GM21360 (cell line): ENCODE measurements at regions not wholly inside any gene's neighbourhood (a gene's known extent, or its start where the extent isn't known, plus 50 kb on each side); places are given as distances from the start of the nearest gene placed in this dataset.
"Not testable (repeated sequence)": the region's sequence is repeated elsewhere in the genome, so short reads cannot be mapped to it uniquely, and the experiment has no call there.

Experiments used
- ATAC-seq: cut with Tn5 transposase; IDR thresholded peaks from one replicate; pipeline ENCODE4 v1.9.1; 2021; ENCODE audit warnings: mild to moderate bottlenecking, moderate library complexity; ENCODE audit not compliant: unreplicated experiment

DNA sequence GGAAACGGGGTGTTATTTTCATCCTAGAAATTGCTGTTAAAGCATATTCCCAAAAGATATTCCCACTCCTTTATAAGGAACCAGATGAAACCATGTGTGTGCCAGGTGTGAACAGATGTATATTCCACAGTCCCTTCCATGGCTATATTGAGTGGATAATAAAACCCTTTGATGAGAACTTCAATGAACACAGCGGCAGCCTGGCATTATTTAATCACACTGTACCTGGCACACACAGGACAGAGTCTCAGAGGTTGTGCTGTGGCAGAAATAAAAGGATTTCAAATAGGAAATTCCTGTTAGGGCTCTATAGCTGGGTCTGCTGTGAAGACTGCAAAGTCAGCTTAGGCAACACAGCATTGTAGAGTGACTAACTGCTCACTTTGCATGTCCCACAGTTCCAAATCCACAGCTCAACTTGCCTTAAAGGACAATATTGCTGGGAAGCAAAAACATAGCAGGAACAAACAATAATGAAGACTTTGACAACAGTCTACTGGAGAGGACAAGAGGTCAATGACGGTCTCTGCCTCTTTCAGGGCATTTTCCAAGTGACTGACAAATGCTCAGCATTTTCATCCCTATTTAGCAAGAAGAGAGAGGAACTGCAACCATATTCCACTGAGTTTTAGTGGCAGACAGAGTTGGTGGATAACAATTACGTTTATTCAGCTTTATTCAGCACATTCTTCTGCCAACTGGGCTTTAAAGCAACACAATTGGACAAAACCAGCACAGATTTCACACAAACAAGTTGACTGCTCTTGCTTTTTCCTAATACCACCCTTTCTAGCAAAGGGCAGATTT, 255.7 kb upstream of the RGMB start:
- no peak for ATAC-seq

DNA sequence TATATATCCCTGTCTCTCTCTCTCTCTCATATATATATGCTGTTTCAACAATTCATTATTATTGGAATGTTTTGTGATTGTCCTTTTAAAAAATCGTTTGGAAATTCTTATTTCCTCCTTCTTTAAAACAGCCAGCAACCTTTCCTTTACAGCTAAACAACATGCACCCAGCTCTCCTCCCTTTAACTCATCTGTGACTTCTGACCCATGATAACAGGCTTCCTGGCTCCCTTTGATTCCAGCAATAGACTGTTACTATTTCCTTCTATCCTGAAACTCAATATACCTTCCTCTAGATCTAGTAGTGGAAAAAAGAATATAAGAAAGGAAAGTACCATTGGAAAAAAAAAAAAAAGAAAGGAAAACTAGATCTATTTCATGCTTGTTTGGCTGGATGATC, 254.7 kb upstream of the RGMB start:
- ATAC-seq, result no peak

DNA sequence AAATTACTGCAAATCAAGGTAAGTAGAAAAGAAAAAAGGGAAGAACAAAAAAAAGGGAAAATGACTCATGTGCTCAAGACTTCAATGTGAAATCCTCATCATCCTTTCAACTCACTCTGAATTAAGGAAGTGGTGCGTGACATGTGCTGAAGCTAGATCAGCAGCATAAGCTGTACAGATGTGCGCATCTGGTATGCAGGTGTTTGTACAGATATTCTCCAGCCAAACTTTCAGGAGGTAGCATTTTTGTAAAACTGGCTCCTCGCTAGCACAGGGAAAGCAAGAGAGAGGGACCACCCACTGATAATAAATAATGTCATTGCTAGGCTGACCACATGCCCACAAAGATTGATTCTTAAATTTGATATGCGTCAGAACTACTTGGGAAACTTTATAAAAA, 253.9 kb upstream of the RGMB start:
- ATAC-seq, result no peak

DNA sequence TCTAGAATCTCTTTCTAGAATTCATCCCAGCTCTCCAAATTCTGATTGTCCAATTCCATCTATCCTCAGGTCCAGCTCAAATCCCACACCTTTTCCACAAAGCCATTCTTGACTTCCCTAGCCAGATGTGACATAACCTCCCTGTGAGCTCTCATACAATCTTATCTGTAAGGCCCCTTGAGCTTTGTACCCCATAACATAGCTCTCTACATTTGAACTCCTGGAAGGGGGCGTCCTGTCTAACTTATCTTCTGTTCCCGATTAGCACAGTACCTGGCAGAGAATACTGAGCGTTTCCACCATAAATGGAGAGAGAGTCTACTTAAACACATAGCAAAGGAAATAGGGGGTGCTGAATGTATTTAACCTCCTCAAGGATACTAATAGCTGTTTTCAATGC, 251.6 kb upstream of the RGMB start:
- ATAC-seq, result no peak

DNA sequence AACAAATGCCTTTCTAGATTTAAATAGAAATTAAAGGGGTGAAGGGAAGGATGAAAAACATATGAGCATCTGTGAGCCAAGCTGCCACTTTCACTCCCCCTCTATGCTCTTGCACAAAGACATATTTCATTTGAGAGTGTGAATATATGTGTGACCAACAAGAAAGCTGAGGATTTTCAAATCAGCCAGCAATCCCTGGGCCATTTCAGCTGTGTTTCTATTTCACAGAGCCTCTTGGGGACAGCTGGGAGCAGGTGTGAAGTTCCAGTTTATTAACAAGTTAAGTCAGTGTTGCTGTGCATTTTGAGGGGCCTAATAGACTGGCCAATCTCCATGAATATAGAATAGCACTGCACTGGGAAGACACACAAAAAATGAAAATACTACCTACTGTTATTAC, 248.7 kb upstream of the RGMB start:
- no peak for ATAC-seq

DNA sequence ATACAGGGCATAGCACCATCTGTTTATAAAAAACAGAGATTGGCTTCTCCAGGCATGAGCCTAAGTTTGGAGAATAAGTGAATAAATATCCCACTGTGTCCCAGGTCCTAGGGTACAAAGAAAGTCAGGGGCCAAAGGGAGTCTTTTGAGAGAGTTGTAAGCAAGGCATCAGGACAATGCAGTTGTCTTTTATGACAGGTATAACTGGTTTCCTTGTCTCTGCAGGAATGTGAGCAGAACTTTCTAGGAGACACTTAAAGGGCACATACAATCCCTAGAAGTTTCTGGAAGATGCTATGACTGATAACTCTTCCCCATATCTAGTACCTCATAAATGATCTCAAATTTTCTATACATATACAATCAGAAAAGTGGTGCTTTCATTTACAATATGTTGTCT, 245.6 kb upstream of the RGMB start:
- no peak for ATAC-seq

DNA sequence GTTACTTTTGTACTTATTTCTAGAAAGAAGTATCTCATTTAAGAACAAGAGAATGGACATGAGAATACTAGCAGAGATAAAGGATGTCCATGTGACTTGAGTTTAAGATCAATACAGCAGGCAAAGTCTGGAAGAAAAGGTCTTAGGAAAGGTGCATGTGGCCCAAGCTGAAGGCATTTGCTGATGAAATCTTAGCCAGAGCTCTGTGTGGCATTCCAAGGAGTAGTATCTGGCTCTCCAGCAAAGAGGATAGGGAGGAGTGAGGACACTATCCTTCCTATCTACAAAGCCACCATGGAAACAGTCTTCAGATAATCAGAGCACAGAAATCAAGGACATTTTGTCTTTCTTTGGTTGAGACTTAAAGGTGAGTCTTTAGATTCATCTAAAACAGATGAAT, 244.1 kb upstream of the RGMB start:
- no peak for ATAC-seq

DNA sequence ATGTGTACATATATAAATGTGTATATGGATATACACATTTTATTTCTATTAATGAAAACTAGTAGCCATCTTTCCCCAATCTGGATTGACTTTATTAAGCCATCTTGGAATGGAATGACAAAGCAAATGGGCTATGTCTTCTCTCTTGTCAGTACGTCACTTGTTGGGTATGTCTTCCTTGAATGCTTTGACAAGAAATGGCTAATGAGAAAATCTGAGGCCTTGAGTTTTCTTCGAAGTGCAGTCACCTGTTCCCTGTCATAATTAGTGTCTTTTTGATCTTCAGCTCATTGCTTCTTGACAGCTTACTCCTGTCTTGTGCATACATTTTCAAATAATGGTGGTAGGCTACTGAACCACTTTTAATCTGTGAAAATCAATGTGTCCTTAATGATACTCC, 243.2 kb upstream of the RGMB start:
- ATAC-seq, result no peak

DNA sequence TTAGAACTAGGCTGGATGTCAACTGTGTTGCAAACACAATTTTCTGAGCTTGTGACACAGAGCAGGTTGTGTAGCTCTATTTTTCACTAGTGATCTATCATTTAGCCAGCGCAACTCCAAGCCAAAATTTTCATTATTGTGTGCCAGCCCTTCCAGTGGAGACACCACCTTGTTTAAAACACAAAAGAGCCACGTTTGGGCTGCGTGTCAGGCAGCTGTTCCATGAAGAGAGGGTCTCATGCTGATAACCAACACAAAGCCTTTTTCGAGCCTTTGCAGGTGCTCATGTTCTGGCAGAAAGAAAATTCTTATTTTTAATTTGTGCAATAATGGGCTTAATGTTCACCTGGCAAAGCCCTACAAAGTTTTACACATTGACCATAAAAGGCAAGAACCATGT, 237.6 kb upstream of the RGMB start:
- ATAC-seq, result no peak

DNA sequence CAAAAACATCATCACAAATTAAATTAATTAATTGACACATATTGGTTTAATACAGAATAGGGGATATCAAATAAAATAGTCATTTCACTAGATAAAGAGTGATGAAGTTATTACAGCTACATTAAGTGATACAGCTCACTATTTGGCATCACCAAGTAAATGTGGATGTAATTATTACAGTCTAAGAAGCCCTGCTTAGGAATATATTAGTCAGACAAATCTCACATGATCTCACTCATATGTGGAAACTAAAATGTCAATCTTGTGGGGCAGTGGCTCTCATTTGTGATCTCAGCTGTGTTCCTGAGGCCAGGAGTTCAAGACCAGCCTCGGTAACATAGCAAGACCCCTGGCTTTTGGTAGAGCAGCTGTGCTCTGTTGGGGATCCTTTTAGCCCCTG, 233.4 kb upstream of the RGMB start:
- no peak for ATAC-seq

DNA sequence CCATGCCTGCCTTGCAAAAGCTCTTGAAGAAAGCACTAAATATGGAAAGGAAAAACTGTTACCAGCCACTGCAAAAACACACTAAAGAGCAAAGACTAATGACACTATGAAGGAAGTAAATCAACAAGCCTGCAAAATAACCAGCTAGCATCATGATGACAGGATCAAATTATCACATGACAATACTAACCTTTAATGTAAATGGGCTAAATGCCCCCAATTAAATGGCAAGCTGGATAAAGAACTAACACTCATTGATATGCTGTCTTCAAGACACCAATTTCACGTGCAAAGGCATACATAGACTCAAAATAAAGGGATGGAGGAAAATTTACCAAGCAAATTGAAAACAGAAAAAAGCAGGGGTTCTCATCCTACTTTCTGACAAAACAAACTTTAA, 231.8 kb upstream of the RGMB start:
- ATAC-seq, result no peak

DNA sequence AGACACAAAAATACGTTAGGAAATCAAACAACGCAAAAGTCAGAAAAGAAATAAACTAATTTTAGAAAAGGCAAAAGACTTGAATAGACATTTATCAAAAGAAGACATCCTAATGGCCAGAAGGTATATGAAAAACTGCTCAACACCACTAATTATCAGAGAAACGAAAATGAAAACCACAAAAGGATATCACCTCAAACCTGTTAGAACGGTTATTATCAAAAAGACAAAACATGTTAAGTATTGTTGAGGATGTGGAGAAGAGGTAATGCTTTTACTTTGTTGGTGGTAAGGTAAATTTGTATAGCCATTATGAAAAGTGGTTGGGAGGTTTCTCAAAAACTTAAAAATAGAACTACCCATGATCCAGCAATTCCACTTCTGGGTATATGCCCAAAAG, 230.0 kb upstream of the RGMB start:
- no peak for ATAC-seq

DNA sequence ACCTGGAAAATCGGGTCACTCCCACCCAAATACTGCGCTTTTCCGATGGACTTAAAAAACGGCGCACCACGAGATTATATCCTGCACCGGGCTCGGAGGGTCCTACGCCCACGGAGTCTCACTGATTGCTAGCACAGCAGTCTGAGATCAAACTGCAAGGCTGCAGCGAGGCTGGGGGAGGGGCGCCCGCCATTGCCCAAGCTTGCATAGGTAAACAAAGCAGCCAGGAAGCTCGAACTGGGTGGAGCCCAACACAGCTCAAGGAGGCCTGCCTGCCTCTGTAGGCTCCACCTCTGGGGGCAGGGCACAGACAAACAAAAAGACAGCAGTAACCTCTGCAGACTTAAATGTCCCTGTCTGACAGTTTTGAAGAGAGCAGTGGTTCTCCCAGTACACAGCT, 226.5 kb upstream of the RGMB start:
- not testable (repeated sequence) for ATAC-seq

DNA sequence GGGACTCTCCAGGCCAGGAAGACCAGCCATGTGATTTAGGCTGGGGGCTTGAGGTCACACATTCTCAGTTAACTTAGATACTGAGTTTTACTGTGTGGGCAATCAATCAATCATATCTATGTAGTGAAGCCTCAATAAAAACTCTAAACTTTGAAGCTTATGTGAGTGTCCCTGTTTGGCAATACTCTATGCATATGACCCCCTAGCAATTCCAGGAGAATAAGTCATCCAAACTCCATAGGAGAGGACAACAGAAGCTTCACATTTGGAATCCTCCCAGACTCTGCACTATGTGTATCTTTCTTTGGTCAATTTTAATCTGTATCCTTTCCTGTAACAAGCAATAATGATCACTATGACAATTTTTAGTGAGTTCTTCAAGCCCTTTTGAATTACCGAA, 216.8 kb upstream of the RGMB start:
- no peak for ATAC-seq

DNA sequence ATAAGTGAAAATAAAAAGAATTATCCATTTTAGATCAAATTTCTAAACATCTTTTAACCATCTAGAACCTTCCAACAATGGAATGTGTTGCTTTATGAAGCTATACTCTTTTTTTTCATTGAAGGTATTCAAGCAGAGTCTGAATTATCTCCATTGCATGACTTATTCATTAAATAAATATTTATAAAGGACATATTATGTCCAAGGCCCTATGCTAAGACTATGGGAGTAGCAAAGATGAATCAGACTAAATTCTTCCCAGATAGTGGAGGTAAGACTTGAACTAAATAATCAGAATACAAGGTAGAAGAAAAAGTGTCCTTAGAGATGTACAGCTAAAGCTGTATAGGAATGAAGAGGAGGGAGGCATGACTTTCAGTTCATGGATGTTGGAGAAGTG, 215.5 kb upstream of the RGMB start:
- no peak for ATAC-seq

DNA sequence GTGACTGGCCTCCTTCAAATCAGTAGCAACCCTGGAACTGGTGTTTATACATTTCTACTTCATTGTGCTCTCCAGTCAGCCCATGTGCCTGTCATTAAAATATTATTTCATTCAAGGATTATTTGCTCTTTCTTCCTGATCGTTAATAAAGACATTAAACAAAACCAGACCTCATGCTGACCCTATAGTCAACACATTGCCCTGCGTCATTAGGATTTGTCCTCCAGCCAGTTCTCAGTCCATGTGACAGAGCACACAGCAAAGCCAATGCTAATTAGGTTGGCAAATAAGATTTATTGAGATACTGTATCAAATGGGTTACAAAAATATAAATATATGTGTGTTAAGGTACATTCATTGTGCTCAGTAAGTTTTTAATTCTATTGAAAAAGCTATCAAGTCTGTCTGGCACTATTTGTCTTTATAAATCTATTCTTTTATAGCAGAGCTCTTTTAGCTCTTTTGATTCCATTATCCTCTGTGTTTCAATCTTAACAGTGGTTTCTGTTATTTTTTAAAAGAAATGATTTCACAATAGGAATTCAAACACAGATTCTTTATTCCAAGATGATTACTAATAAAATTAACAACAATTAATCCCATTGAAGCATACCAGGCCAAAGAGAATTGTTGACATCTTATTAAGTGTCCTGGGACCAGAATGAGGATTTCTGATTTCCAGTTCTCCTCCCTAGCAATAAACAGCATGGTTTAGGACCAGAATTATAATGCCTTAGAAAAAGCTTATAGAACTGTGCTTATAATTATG, 209.4 kb upstream of the RGMB start:
- ATAC-seq, result no peak

DNA sequence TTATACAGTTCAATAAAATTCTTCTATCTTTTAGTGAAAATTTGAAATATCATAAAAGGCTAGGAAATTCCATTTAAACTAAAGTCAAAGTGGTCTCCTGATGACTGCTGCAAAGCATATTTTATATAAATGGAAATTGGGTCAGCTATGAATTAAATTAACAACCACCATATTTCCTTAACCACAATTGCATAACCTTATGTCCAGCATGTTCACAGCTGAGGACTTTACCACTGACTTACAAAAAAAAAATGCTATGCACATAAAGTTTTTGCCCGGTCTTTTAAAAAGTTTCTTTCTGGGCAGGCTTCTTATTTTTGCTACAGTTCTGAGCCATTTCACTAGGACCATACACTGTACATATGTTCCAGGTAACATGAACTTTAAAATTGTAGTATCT, 208.6 kb upstream of the RGMB start:
- no peak for ATAC-seq

DNA sequence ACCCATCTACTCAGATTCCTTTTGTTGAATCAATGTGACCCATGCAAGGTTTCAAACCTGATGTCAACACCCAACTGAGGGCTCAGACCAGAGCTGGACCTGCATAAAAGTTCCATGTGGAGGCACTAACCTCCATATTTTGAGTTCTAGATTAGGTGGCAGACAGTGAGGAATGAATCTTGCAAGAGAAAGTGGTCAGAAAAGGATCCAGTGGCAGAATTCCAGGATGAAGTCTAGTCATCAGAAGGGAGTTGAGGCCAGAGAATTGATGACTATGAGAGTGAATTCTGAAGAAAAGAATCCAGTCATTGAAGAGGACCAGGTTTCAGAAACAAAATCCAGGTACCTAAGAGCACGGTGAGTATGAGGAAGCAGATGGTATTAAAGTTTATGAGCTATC, 205.1 kb upstream of the RGMB start:
- no peak for ATAC-seq

DNA sequence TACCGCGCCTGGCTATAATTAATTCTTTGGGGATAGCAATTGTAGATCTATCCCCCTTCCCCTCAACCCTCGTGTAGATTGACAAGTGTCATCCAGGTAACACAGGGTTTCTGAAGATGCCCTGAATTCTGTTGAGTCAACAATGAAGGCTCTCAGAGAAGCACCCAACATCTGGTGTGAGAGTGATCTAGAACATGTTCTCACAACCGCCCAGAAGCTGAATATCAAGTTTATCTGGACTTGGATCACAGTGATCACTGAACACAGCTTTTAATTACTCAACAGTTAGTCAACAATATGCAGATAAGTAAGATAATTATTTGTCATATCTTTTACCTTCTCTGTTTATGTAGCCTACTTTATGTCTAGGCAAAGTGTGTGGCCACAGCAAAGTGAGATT, 204.2 kb upstream of the RGMB start:
- no peak for ATAC-seq

DNA sequence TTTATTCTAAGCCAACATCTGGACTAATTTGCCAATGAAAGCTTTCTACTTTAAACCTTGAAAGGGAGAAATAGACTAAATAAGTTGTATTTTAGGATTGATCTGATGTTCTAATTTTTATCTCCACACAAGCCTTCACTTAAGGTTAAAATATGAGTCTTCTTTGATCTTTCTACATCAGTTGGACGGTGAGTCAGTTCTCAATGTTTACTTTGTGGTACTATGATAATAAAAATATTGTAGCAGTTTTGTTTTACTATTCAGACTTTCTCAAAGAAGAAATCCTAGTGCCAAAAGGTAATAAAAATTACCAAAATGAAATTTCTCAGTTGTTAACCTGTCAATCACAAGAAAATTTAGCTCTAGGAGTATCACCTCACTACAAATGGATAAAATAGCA, 203.5 kb upstream of the RGMB start:
- ATAC-seq, result no peak

DNA sequence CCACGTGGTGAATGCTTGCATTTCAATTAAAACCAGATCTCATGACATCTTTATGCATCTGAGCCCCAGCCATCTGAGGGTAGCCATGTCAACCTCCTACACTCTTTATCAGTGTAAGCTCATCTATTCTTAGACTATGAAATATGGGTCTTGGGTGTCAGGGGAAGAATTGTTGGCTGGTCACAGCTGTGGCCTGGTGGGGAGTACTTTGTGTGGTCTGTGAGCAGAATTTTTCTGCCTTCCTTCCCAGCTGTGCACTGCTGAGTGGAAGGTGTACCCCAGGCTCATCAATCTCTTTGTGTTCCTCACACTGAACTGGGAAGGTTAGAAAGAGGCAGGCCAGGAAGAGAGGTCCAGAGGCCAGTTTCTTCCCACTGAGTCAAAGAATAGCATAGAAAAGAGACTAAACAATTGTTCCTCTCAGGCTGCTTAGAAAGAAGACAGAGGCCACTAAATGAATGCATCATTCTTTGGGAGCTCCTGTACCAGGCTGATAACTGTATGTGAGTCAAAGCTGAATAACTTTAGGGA, 202.7 kb upstream of the RGMB start:
- no peak for ATAC-seq

DNA sequence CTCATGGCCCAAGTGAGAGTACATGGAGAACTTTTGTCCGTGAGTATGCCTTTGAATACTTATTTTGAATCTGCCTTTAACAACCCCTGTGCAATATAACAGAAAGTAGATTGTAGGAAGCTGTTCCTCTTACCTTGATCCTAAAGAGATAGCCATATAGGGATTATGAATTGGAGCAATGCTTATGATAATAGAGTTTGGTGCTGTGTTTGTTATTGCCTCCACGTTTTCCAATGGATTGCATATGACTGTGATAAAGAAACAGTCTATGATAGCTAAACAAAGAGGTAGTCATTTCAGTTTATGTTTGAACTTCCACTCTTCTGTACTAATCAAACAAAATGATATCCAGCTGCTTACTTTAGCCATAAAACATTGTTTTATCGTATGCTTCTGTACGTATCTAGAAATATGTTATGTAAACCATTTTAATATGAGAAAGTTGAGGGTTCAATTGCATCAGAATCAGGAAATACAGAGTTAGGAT, 199.6 kb upstream of the RGMB start:
- no peak for ATAC-seq
